ENCODE measurements at regions not wholly inside any gene's neighbourhood (a gene's known extent, or its start where the extent isn't known, plus 50 kb on each side); places are given as distances from the start of the nearest gene placed in this dataset.

DNA sequence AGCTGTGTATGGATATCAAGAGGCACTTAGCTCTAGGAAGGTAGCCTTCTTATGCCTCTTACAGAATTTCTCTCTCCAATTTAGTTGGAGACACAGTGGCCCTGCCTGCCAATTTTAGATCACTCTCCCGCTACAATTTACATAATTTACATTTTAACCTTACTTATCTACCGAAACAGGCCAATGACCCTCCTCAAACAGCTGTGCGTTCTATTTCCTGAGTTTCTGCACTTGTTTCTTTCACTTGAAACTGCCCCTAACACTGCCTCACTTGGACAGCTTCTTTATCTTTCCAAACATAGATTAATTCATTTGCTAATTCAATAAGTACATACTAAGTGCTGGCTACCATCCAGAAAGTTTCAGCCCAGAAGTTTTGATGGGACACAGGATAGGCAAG lies 52.9 kb upstream of the HDDC2 start:
- H3K9me3 Mint-ChIP-seq (ENCODE audit: unreplicated experiment) = no peaks in the 10 kb centered on the region
- no peaks in the 10 kb centered on the region for H3K36me3 Mint-ChIP-seq (ENCODE audit: unreplicated experiment)
- TF ChIP-seq CTCF (IDR thresholded peaks at IDR 0.05; ENCODE audit: partially characterized antibody, unreplicated experiment) = no peak
- no peak for DNase-seq
- peaks cover 3% of the 10 kb centered on the region for H3K27me3 Mint-ChIP-seq (ENCODE audit: unreplicated experiment)
- no peak overlapping the region for H3K4me3 Mint-ChIP-seq (ENCODE audit: unreplicated experiment)
- no peak overlapping the region for H3K27ac Mint-ChIP-seq (ENCODE audit: unreplicated experiment)
- peaks cover 2% of the 10 kb centered on the region for H3K4me1 Mint-ChIP-seq (ENCODE audit: low read depth, unreplicated experiment)

- Mint-ChIP-seq H3K9me3 (ENCODE audit: unreplicated experiment) (no peaks in the 10 kb centered on the region), H3K4me1 (ENCODE audit: low read depth, unreplicated experiment) (peaks cover 2% of the 10 kb centered on the region), H3K27me3 (ENCODE audit: unreplicated experiment) (peaks cover 3% of the 10 kb centered on the region), H3K27ac (ENCODE audit: unreplicated experiment) (no peak overlapping the region), H3K36me3 (ENCODE audit: unreplicated experiment) (no peaks in the 10 kb centered on the region), H3K4me3 (ENCODE audit: unreplicated experiment) (no peak overlapping the region)
- DNase-seq = no peak
- TF ChIP-seq CTCF (IDR thresholded peaks at IDR 0.05; ENCODE audit: partially characterized antibody, unreplicated experiment) = no peak
These were observed 55.1 kb upstream of the HDDC2 start for GRCh38 chr6:125356884-125357283.

- Mint-ChIP-seq H3K4me3 (ENCODE audit: unreplicated experiment) (no peak overlapping the region), H3K9me3 (ENCODE audit: unreplicated experiment) (peaks cover 2% of the 10 kb centered on the region), H3K27me3 (ENCODE audit: unreplicated experiment) (peaks cover 3% of the 10 kb centered on the region), H3K36me3 (ENCODE audit: unreplicated experiment) (no peaks in the 10 kb centered on the region), H3K4me1 (ENCODE audit: low read depth, unreplicated experiment) (peaks cover 7% of the 10 kb centered on the region), H3K27ac (ENCODE audit: unreplicated experiment) (no peak overlapping the region)
- DNase-seq = no peak
- no peak for TF ChIP-seq CTCF (IDR thresholded peaks at IDR 0.05; ENCODE audit: partially characterized antibody, unreplicated experiment)
These were observed 55.9 kb upstream of the HDDC2 start for GRCh38 chr6:125357515-125358256.

GRCh38 chr6:125358898-125359297 lies 57.1 kb upstream of the HDDC2 start:
- no peak for TF ChIP-seq CTCF (IDR thresholded peaks at IDR 0.05; ENCODE audit: partially characterized antibody, unreplicated experiment)
- DNase-seq = no peak
- Mint-ChIP-seq H3K27me3 (ENCODE audit: unreplicated experiment) (peaks cover 3% of the 10 kb centered on the region), H3K4me1 (ENCODE audit: low read depth, unreplicated experiment) (peaks cover 9% of the 10 kb centered on the region), H3K4me3 (ENCODE audit: unreplicated experiment) (no peak overlapping the region), H3K27ac (ENCODE audit: unreplicated experiment) (no peak overlapping the region), H3K36me3 (ENCODE audit: unreplicated experiment) (no peaks in the 10 kb centered on the region), H3K9me3 (ENCODE audit: unreplicated experiment) (peaks cover 3% of the 10 kb centered on the region)

GRCh38 chr6:125361868-125362267 lies 60.1 kb upstream of the HDDC2 start:
- Mint-ChIP-seq H3K4me1 (ENCODE audit: low read depth, unreplicated experiment) (peaks cover 8% of the 10 kb centered on the region), H3K27me3 (ENCODE audit: unreplicated experiment) (peaks cover 3% of the 10 kb centered on the region), H3K27ac (ENCODE audit: unreplicated experiment) (no peak overlapping the region), H3K4me3 (ENCODE audit: unreplicated experiment) (no peak overlapping the region), H3K9me3 (ENCODE audit: unreplicated experiment) (peaks cover 5% of the 10 kb centered on the region), H3K36me3 (ENCODE audit: unreplicated experiment) (no peaks in the 10 kb centered on the region)
- TF ChIP-seq CTCF (IDR thresholded peaks at IDR 0.05; ENCODE audit: partially characterized antibody, unreplicated experiment) = no peak
- DNase-seq = no peak
